Vagina (tissue), 2 donors: ENCODE measurements at regions not wholly inside any gene's neighbourhood (a gene's known extent, or its start where the extent isn't known, plus 50 kb on each side); places are given as distances from the start of the nearest gene placed in this dataset.

Experiments used
- DNase-seq, 2 donors: peaks; one replicate each; pipeline ENCODE4 v3.0.0-alpha.2; 2017; ENCODE audit errors: extremely low spot score in 2 of 2
- H3K27ac ChIP-seq: fragments of 200-600 bp; sonication (generic); one replicate; pipeline ENCODE4 v1.5.1; 2019
- H3K27me3 ChIP-seq: fragments of 200-600 bp; sonication (generic); one replicate; pipeline ENCODE4 v1.5.1; 2019
- H3K36me3 ChIP-seq, 2 donors: fragments of 200-600 bp; sonication (generic); one replicate each; pipeline ENCODE4 v1.5.1; 2017 to 2019
- H3K4me1 ChIP-seq: fragments of 200-600 bp; sonication (generic); one replicate; pipeline ENCODE4 v1.5.1; 2019
- H3K4me3 ChIP-seq, 2 donors: fragments of 200-600 bp; sonication (generic); 1 replicate in 1 of 2; 2 replicates in 1 of 2; pipeline ENCODE4 v1.5.1; 2016 to 2019
- H3K9me3 ChIP-seq: fragments of 200-600 bp; sonication (generic); one replicate; pipeline ENCODE4 v1.5.1; 2019
- POLR2A ChIP-seq, 2 donors: fragments of 450-650 bp; IDR thresholded peaks; one replicate each; pipeline ENCODE4 v1.6.1; 2017; ENCODE audit warnings: antibody characterized with exemption in 2 of 2, mild to moderate bottlenecking in 2 of 2, moderate library complexity in 2 of 2
- POLR2AphosphoS5 ChIP-seq, 2 donors: sonication (generic); formaldehyde crosslinking; IDR thresholded peaks; one replicate each; pipeline ENCODE4 v1.9.0; 2017; ENCODE audit warnings: antibody characterized with exemption in 2 of 2, mild to moderate bottlenecking in 2 of 2, low read depth in 1 of 2; ENCODE audit not compliant: insufficient read depth in 1 of 2
- intact Hi-C: fragments of 100-400 bp; cut with DNase I; formaldehyde crosslinking; loops from one replicate; pipeline ENCODE4 v1.15.1; 2023
- TF ChIP-seq, protein P1 (sequence below), 3 experiments: fragments of 450-650 bp in 2 of 3; fragments of 200-600 bp in 1 of 3; sonication (generic) in 1 of 3; IDR thresholded peaks; one replicate each; pipeline ENCODE4 v1.5.1; 2017 to 2019; ENCODE audit warnings: antibody characterized with exemption in 3 of 3, mild to moderate bottlenecking in 2 of 3, moderate library complexity in 2 of 3

DNA sequence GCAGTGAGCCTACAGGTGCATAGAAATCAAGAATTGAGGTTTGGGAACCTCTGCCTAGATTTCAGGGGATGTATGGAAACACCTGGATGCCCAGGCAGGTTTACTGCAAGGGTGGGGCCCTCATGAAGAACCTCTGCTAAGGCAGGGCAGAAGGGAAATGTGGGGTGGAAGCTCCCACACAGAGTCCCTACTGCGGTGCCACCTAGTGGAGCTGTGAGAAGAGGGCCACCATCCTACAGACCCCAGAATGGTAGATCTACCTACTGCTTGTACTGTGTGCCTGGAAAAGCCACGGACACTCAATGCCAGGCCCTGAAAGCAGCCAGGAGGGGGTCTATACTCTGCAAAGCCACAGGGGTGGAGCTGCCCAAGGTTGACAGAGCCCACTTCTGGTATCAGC is 533.5 kb downstream of the GPAM start:
- Histone ChIP-seq H3K9me3 (peaks cover 3% of the 10 kb centered on the region), H3K4me1 (peaks cover 5% of the 10 kb centered on the region), H3K4me3 (no peak overlapping the region), H3K27me3 (no peaks in the 10 kb centered on the region), H3K27ac (no peak overlapping the region), H3K36me3 (no peaks in the 10 kb centered on the region)
- DNase-seq = no peak
- intact Hi-C loops = no loop called here
- TF ChIP-seq POLR2AphosphoS5 (IDR thresholded peaks at IDR 0.05; ENCODE audit: insufficient read depth in 1 of 2, low read depth in 1 of 2) = no peak
- TF ChIP-seq POLR2A (IDR thresholded peaks at IDR 0.05) = no peak
- TF ChIP-seq, protein P1, sequence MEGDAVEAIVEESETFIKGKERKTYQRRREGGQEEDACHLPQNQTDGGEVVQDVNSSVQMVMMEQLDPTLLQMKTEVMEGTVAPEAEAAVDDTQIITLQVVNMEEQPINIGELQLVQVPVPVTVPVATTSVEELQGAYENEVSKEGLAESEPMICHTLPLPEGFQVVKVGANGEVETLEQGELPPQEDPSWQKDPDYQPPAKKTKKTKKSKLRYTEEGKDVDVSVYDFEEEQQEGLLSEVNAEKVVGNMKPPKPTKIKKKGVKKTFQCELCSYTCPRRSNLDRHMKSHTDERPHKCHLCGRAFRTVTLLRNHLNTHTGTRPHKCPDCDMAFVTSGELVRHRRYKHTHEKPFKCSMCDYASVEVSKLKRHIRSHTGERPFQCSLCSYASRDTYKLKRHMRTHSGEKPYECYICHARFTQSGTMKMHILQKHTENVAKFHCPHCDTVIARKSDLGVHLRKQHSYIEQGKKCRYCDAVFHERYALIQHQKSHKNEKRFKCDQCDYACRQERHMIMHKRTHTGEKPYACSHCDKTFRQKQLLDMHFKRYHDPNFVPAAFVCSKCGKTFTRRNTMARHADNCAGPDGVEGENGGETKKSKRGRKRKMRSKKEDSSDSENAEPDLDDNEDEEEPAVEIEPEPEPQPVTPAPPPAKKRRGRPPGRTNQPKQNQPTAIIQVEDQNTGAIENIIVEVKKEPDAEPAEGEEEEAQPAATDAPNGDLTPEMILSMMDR (IDR thresholded peaks at IDR 0.05) = no peak

DNA sequence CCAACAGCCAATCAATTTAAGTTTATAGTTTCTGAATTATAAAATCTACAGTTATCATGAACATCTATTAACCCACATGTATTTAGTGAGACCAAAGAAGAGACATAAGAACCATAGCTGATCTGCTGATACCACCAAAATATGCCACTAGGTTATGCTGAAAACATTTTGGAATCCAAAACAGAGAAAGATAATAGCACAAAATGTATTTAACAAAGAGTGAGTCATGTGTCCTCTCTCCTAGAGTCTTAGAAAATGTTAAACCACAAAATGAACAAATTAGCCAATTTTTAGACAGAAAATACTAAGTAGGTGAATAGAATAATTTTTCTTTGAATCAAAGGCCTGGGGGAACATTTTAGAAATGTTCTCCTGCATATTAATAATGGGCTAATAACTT is 527.5 kb downstream of the GPAM start:
- intact Hi-C loops = no loop called here
- no peaks in the 10 kb centered on the region for H3K4me1 ChIP-seq
- no peaks in the 10 kb centered on the region for H3K27me3 ChIP-seq
- no peak overlapping the region for H3K27ac ChIP-seq
- no peak for DNase-seq
- no peak for TF ChIP-seq POLR2AphosphoS5 (IDR thresholded peaks at IDR 0.05; ENCODE audit: insufficient read depth in 1 of 2, low read depth in 1 of 2)
- TF ChIP-seq POLR2A (IDR thresholded peaks at IDR 0.05) = no peak
- TF ChIP-seq, protein P1 (IDR thresholded peaks at IDR 0.05) = no peak
- no peak overlapping the region for H3K4me3 ChIP-seq
- H3K36me3 ChIP-seq = no peaks in the 10 kb centered on the region
- no peaks in the 10 kb centered on the region for H3K9me3 ChIP-seq

DNA sequence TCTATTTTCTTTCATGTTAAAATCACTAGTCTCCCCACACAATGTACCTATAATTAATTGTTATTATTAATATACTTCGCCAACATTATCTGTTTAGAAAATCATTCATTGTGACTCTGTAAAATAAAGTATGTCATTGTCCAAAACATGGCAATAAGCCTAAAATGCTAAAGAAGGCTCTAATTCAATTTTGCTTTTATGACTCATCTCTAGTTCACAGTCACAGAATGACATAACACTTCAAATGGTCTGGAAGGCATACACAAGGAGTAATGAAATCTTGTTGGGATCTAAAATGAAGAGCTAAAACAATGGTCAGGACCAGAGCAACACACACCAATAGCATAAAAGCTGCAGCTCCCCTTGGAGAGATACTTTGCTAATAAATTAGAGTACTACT is 505.8 kb downstream of the GPAM start:
- H3K27ac ChIP-seq = no peak overlapping the region
- H3K9me3 ChIP-seq = no peaks in the 10 kb centered on the region
- H3K27me3 ChIP-seq = no peaks in the 10 kb centered on the region
- H3K4me1 ChIP-seq = no peaks in the 10 kb centered on the region
- intact Hi-C loops = no loop called here
- no peak for DNase-seq
- no peak overlapping the region for H3K4me3 ChIP-seq
- TF ChIP-seq POLR2A (IDR thresholded peaks at IDR 0.05) (no peak), POLR2AphosphoS5 (IDR thresholded peaks at IDR 0.05; ENCODE audit: insufficient read depth in 1 of 2, low read depth in 1 of 2) (no peak)
- TF ChIP-seq, protein P1 (IDR thresholded peaks at IDR 0.05) = no peak
- H3K36me3 ChIP-seq = no peaks in the 10 kb centered on the region

DNA sequence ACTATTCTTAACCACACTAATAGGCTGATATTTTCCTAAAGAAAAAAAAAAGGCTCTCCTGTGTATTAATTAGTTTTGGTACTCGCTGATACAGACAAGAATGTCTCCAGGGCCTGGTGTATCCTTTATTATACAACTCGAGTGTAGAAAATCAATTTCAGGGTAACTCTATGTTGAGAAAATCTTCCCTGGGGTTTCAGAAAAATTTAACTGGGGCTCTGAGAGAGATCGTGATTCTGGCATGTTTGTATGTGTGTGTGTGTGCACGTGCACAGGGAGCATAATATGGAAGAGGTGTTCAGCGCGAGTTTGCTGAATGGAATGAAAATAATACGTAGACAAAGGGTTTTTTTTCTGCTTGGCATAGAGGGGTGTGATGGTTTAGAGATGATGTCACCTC is 496.8 kb downstream of the GPAM start:
- Histone ChIP-seq H3K9me3 (no peaks in the 10 kb centered on the region), H3K27me3 (no peaks in the 10 kb centered on the region), H3K4me3 (no peak overlapping the region), H3K36me3 (no peaks in the 10 kb centered on the region), H3K27ac (no peak overlapping the region), H3K4me1 (no peaks in the 10 kb centered on the region)
- intact Hi-C loops = no loop called here
- TF ChIP-seq POLR2A (IDR thresholded peaks at IDR 0.05) (no peak), POLR2AphosphoS5 (IDR thresholded peaks at IDR 0.05; ENCODE audit: insufficient read depth in 1 of 2, low read depth in 1 of 2) (no peak)
- TF ChIP-seq, protein P1 (IDR thresholded peaks at IDR 0.05) = no peak
- no peak for DNase-seq

DNA sequence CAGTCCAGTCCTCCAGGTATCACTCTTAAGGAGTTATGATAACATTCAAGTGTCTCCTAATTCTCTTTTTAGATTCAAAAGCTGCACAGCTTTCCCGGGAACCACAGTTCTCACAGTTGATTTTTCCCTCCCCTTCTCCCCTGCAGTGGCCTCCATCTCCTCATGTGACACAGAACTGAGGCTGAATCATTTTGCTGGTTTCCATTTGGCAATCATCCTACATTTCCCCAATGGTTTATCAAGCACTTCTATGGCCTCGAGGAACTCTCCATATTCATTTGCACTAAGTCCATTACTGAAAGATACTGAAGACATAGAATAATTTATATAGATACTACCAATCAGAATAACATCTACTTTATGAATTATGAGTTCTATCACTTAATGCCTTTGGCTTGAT is 484.9 kb downstream of the GPAM start:
- H3K9me3 ChIP-seq = no peaks in the 10 kb centered on the region
- DNase-seq = no peak
- H3K4me3 ChIP-seq = no peak overlapping the region
- no peaks in the 10 kb centered on the region for H3K36me3 ChIP-seq
- intact Hi-C loops = no loop called here
- peaks cover 2% of the 10 kb centered on the region for H3K4me1 ChIP-seq
- TF ChIP-seq POLR2AphosphoS5 (IDR thresholded peaks at IDR 0.05; ENCODE audit: insufficient read depth in 1 of 2, low read depth in 1 of 2) = no peak
- no peak for TF ChIP-seq POLR2A (IDR thresholded peaks at IDR 0.05)
- TF ChIP-seq, protein P1 (IDR thresholded peaks at IDR 0.05) = no peak
- no peaks in the 10 kb centered on the region for H3K27me3 ChIP-seq
- H3K27ac ChIP-seq = no peak overlapping the region
